K562 (cell line): ENCODE measurements at regions not wholly inside any gene's neighbourhood (a gene's known extent, or its start where the extent isn't known, plus 50 kb on each side); places are given as distances from the start of the nearest gene placed in this dataset.

Source experiments
- ATAC-seq: fragments of 200-7000 bp; cut with Tn5 transposase; 3 replicates; pipeline ENCODE4 v1.9.1; 2020; ENCODE audit warnings: moderate library complexity
- BruUV-seq: library from RNA; stranded (reverse); fragments of 400-500 nt; replicated peaks from 2 replicates; lab custom pipeline; 2021; lab: Mats Ljungman, UMichigan
- CTCF ChIA-PET: fragments of 300-600 bp; formaldehyde crosslinking; extraction: SDS; loops from one replicate; lab custom pipeline; 2021; ENCODE audit warnings: low intra/inter-chr PET ratio; lab: Yijun Ruan, JAX
- POLR2A ChIA-PET: fragments of 300-600, 350-650 bp; sonication (Branson Sonifier 250); formaldehyde crosslinking; extraction: SDS; loops from one replicate; lab custom pipeline; 2021; ENCODE audit warnings: antibody characterized with exemption, inconsistent platforms; lab: Yijun Ruan, JAX
- DNase-seq, 4 experiments: peaks; one replicate each; pipeline versions ENCODE4 v3.0.0 to v3.0.0-alpha.2; 2011 to 2018; ENCODE audit warnings: low spot score in 3 of 4, mixed read lengths in 3 of 4; ENCODE audit errors: extremely low read depth in 1 of 4
- FAIRE-seq: peaks from 2 replicates; lab custom pipeline; 2011; peaks lifted over from hg19 to GRCh38; lab: Jason Lieb, UNC
- H2AFZ ChIP-seq: 2 replicates; pipeline ENCODE4 v1.6.0; 2011; ENCODE audit warnings: low read depth, low read length, control low read depth, inconsistent platforms
- H3K27ac ChIP-seq: fragments of 200-600 bp; 3 replicates; pipeline ENCODE4 v1.8.0; 2011; ENCODE audit warnings: low read depth, mild to moderate bottlenecking, control low read depth, inconsistent platforms, low read length, moderate library complexity, mixed read lengths; ENCODE audit errors: extremely low read depth
- H3K27me3 ChIP-seq, 2 experiments: fragments of 300-600 bp in 1 of 2; 2 replicates in 1 of 2; 3 replicates in 1 of 2; pipeline versions ENCODE4 v1.6.0 to v1.8.0; 2011; ENCODE audit warnings: inconsistent platforms in 2 of 2, low read length in 2 of 2, mild to moderate bottlenecking in 1 of 2, mixed read lengths in 1 of 2, moderate library complexity in 1 of 2; ENCODE audit not compliant: control insufficient read depth in 2 of 2, insufficient read depth in 2 of 2
- H3K36me3 ChIP-seq: fragments of 300-600 bp; 3 replicates; pipeline ENCODE4 v1.8.0; 2011; ENCODE audit warnings: mild to moderate bottlenecking, low read length, inconsistent platforms; ENCODE audit not compliant: control insufficient read depth, insufficient read depth
- H3K4me1 ChIP-seq, 2 experiments: fragments of 200-600 bp in 1 of 2; replicated peaks in 1 of 2; 2 replicates in 1 of 2; 3 replicates in 1 of 2; pipeline versions ENCODE4 v1.5.1 to v1.8.0; 2011; ENCODE audit warnings: inconsistent platforms in 2 of 2, low read length in 2 of 2, mild to moderate bottlenecking in 1 of 2, mixed read lengths in 1 of 2, moderate library complexity in 1 of 2; ENCODE audit not compliant: control insufficient read depth in 2 of 2, insufficient read depth in 2 of 2
- H3K4me2 ChIP-seq: 2 replicates; pipeline ENCODE4 v1.6.1; 2011; ENCODE audit warnings: low read length, control low read depth, inconsistent platforms, mixed read lengths; ENCODE audit not compliant: insufficient read depth
- H3K4me3 ChIP-seq: fragments of 200-600 bp; sonication (generic), shearing (Covaris generic); 2 replicates; pipeline ENCODE4 v1.5.1; 2016; ENCODE audit warnings: control low read depth, inconsistent platforms
- H3K79me2 ChIP-seq: fragments of 200-600 bp; 3 replicates; pipeline ENCODE4 v1.8.0; 2011; ENCODE audit warnings: low read length, inconsistent platforms; ENCODE audit not compliant: control insufficient read depth, insufficient read depth
- H3K9ac ChIP-seq, 2 experiments: 2 replicates each; pipeline versions ENCODE4 v1.6.0 to v1.6.1; 2011; ENCODE audit warnings: low read depth in 2 of 2, low read length in 2 of 2, control low read depth in 1 of 2, inconsistent platforms in 1 of 2, mild to moderate bottlenecking in 1 of 2, mixed read lengths in 1 of 2; ENCODE audit not compliant: insufficient read depth in 1 of 2
- H3K9me1 ChIP-seq: one replicate; pipeline ENCODE4 v1.6.0; 2011; ENCODE audit warnings: inconsistent platforms, mild to moderate bottlenecking, low read length, moderate library complexity; ENCODE audit not compliant: control insufficient read depth, insufficient read depth
- H3K9me3 ChIP-seq: replicated peaks from 2 replicates; pipeline ENCODE4 v1.5.1; 2011; ENCODE audit warnings: low read depth, low read length, inconsistent platforms; ENCODE audit not compliant: control insufficient read depth, insufficient read depth
- H4K20me1 ChIP-seq: replicated peaks from 2 replicates; pipeline ENCODE4 v1.6.1; 2011; ENCODE audit warnings: low read length, inconsistent platforms, mixed read lengths; ENCODE audit not compliant: control insufficient read depth, insufficient read depth
- ASH1L ChIP-seq: fragments of 450-650 bp; IDR thresholded peaks from 2 replicates; pipeline ENCODE4 v1.6.1; 2018; ENCODE audit warnings: borderline replicate concordance, mild to moderate bottlenecking, low read depth; ENCODE audit not compliant: partially characterized antibody
- CC2D1A ChIP-seq: fragments of 450-650 bp; IDR thresholded peaks from 2 replicates; pipeline ENCODE4 v1.6.1; 2017; ENCODE audit warnings: mild to moderate bottlenecking
- GMEB1 ChIP-seq: fragments of 250-450 bp; sonication (Bioruptor Pico); IDR thresholded peaks from 2 replicates; pipeline ENCODE4 v1.4.0; 2020; ENCODE audit warnings: mild to moderate bottlenecking
- IRF2 ChIP-seq: sonication (generic); formaldehyde crosslinking; IDR thresholded peaks from 2 replicates; pipeline ENCODE4 v1.8.1; 2022; ENCODE audit warnings: mild to moderate bottlenecking, missing genetic modification reagents
- KLF13 ChIP-seq: fragments of 450-650 bp; IDR thresholded peaks from 2 replicates; pipeline ENCODE4 v1.6.1; 2016; ENCODE audit warnings: missing genetic modification characterization, low read depth, mild to moderate bottlenecking, missing compliant biosample characterization, moderate library complexity, borderline replicate concordance
- MAZ ChIP-seq, 2 experiments: fragments of 450-650 bp in 1 of 2; sonication (generic) in 1 of 2; formaldehyde crosslinking; IDR thresholded peaks in 1 of 2; conservative IDR thresholded peaks in 1 of 2; 2 replicates each; pipeline versions ENCODE4 v1.4.0 to v1.5.0; 2020; ENCODE audit warnings: mild to moderate bottlenecking in 1 of 2, missing genetic modification reagents in 1 of 2
- NCOA6 ChIP-seq: fragments of 450-650 bp; IDR thresholded peaks from 2 replicates; pipeline ENCODE4 v1.6.1; 2017; ENCODE audit warnings: mild to moderate bottlenecking
- OTX1 ChIP-seq: fragments of 450-650 bp; formaldehyde crosslinking; IDR thresholded peaks from 2 replicates; pipeline ENCODE4 v1.4.0; 2022; ENCODE audit warnings: mild to moderate bottlenecking
- PCBP1 ChIP-seq: fragments of 200-400 bp; formaldehyde crosslinking; IDR thresholded peaks from 2 replicates; pipeline ENCODE4 v1.6.1; 2018; ENCODE audit warnings: mild to moderate bottlenecking, low read depth, low read length; ENCODE audit not compliant: poor library complexity, severe bottlenecking
- POLR2B ChIP-seq: fragments of 450-650 bp; IDR thresholded peaks from 2 replicates; pipeline ENCODE4 v1.6.1; 2018; ENCODE audit warnings: low read depth; ENCODE audit not compliant: partially characterized antibody
- POLR3G ChIP-seq: IDR thresholded peaks from 2 replicates; pipeline ENCODE4 v1.6.1; 2011; ENCODE audit not compliant: insufficient read length, insufficient replicate concordance; ENCODE audit errors: extremely low read depth
- SMARCC2 ChIP-seq: fragments of 450-650 bp; IDR thresholded peaks from 2 replicates; pipeline ENCODE4 v1.6.1; 2017; ENCODE audit warnings: antibody characterized with exemption, moderate library complexity, mild to moderate bottlenecking, low read depth
- ZNF24 ChIP-seq: fragments of 450-650 bp; IDR thresholded peaks from 2 replicates; pipeline ENCODE4 v1.6.1; 2016
- WGBS: fragments of 100-300 bp; shearing (Covaris generic); methylation state at CpG from one replicate; pipeline ENCODE4 v1.1.6; 2016; ENCODE audit warnings: low coverage, mixed read lengths; ENCODE audit not compliant: insufficient coverage; ENCODE audit errors: missing lambda C conversion rate; 5-methylcytosine and 5-hydroxymethylcytosine counted together
- in situ Hi-C: fragments of 300-500 bp; cut with MboI; formaldehyde crosslinking; loops from 4 replicates; pipeline ENCODE4 v1.15.0; 2018; ENCODE audit warnings: inconsistent platforms, mixed read lengths
- intact Hi-C: fragments of 100-400 bp; cut with micrococcal nuclease; formaldehyde crosslinking; loops from 2 replicates; pipeline ENCODE4 v1.14.2; 2022
- TF ChIP-seq, protein P1 (sequence below): sonication (generic); formaldehyde crosslinking; IDR thresholded peaks from 2 replicates; pipeline ENCODE4 v1.8.0; 2023; ENCODE audit warnings: mild to moderate bottlenecking, missing genetic modification reagents
- TF ChIP-seq, protein P2 (sequence below): fragments of 450-650 bp; formaldehyde crosslinking; IDR thresholded peaks from 2 replicates; pipeline ENCODE4 v1.4.0; 2022; ENCODE audit warnings: missing genetic modification characterization
- TF ChIP-seq, protein P3 (sequence below): fragments of 450-650 bp; IDR thresholded peaks from 2 replicates; pipeline ENCODE4 v1.6.1; 2018; ENCODE audit not compliant: partially characterized antibody

- DNase-seq (no peak), FAIRE-seq (no peak), ATAC-seq (no peak)
- no TSS peak for BruUV-seq
- Histone ChIP-seq H3K27me3 (no peaks in the 10 kb centered on the region), H3K9me1 (no peaks in the 10 kb centered on the region), H3K9me3 (no peaks in the 10 kb centered on the region), H3K4me2 (no peak overlapping the region), H3K4me3 (no peak overlapping the region), H3K36me3 (no peaks in the 10 kb centered on the region), H3K4me1 (no peaks in the 10 kb centered on the region), H4K20me1 (no peaks in the 10 kb centered on the region), H3K9ac (no peak overlapping the region), H3K27ac (no peak overlapping the region), H3K79me2 (no peaks in the 10 kb centered on the region), H2AFZ (no peak overlapping the region)
- ChIA-PET POLR2A (no interaction called here), CTCF (no interaction called here)
- in situ Hi-C loops (no loop called here), intact Hi-C loops (loop anchor here (10.0 kb wide), 1 partner anchor 165 kb away; no protein-coding TSS in a partner anchor)
- 3% methylated on average over 3 of the region's 3 CpGs for WGBS
- TF ChIP-seq ZNF24 (no peak), POLR2B (no peak), IRF2 (CRISPR knock-in tag) (no peak), ASH1L (no peak), PCBP1 (no peak), CC2D1A (no peak), OTX1 (CRISPR knock-in tag) (no peak), NCOA6 (no peak), MAZ (CRISPR knock-in tag; conservative IDR thresholded peaks at IDR 0.05 in 1 of 2, IDR thresholded peaks at IDR 0.05 in 1 of 2) (no peak), KLF13 (tag) (no peak), GMEB1 (no peak), POLR3G (no peak), SMARCC2 (no peak)
- TF ChIP-seq, protein P1, sequence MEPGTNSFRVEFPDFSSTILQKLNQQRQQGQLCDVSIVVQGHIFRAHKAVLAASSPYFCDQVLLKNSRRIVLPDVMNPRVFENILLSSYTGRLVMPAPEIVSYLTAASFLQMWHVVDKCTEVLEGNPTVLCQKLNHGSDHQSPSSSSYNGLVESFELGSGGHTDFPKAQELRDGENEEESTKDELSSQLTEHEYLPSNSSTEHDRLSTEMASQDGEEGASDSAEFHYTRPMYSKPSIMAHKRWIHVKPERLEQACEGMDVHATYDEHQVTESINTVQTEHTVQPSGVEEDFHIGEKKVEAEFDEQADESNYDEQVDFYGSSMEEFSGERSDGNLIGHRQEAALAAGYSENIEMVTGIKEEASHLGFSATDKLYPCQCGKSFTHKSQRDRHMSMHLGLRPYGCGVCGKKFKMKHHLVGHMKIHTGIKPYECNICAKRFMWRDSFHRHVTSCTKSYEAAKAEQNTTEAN (CRISPR knock-in tag) = no peak
- TF ChIP-seq, protein P2, sequence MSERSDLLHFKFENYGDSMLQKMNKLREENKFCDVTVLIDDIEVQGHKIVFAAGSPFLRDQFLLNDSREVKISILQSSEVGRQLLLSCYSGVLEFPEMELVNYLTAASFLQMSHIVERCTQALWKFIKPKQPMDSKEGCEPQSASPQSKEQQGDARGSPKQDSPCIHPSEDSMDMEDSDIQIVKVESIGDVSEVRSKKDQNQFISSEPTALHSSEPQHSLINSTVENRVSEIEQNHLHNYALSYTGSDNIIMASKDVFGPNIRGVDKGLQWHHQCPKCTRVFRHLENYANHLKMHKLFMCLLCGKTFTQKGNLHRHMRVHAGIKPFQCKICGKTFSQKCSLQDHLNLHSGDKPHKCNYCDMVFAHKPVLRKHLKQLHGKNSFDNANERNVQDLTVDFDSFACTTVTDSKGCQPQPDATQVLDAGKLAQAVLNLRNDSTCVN = no peak
- TF ChIP-seq, protein P3, sequence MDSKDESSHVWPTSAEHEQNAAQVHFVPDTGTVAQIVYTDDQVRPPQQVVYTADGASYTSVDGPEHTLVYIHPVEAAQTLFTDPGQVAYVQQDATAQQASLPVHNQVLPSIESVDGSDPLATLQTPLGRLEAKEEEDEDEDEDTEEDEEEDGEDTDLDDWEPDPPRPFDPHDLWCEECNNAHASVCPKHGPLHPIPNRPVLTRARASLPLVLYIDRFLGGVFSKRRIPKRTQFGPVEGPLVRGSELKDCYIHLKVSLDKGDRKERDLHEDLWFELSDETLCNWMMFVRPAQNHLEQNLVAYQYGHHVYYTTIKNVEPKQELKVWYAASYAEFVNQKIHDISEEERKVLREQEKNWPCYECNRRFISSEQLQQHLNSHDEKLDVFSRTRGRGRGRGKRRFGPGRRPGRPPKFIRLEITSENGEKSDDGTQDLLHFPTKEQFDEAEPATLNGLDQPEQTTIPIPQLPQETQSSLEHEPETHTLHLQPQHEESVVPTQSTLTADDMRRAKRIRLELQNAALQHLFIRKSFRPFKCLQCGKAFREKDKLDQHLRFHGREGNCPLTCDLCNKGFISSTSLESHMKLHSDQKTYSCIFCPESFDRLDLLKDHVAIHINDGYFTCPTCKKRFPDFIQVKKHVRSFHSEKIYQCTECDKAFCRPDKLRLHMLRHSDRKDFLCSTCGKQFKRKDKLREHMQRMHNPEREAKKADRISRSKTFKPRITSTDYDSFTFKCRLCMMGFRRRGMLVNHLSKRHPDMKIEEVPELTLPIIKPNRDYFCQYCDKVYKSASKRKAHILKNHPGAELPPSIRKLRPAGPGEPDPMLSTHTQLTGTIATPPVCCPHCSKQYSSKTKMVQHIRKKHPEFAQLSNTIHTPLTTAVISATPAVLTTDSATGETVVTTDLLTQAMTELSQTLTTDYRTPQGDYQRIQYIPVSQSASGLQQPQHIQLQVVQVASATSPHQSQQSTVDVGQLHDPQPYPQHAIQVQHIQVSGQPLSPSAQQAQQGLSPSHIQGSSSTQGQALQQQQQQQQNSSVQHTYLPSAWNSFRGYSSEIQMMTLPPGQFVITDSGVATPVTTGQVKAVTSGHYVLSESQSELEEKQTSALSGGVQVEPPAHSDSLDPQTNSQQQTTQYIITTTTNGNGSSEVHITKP = no peak
These were observed 92.0 kb upstream of the GULP1 start for GRCh38 chr2:188199716-188200128.
